ENCODE measurements at regions not wholly inside any gene's neighbourhood (a gene's known extent, or its start where the extent isn't known, plus 50 kb on each side); places are given as distances from the start of the nearest gene placed in this dataset.
"Not testable (repeated sequence)": the region's sequence is repeated elsewhere in the genome, so short reads cannot be mapped to it uniquely, and the experiment has no call there.

- in situ Hi-C loops (cut with MboI; ENCODE audit: low sequenced_read_pairs), result no loop called here
- Histone ChIP-seq H3K27me3 (ENCODE audit: low read depth) (no peaks in the 10 kb centered on the region), H3K4me3 (no peak overlapping the region), H3K9me3 (no peaks in the 10 kb centered on the region), H3K36me3 (replicated peaks) (no peaks in the 10 kb centered on the region), H3K4me1 (no peaks in the 10 kb centered on the region)
- DNase-seq (ENCODE audit: low spot score in 2 of 2), result no peak
Observed at GRCh38 chr3:154818676-154819255, 261.4 kb upstream of the MME start.

- in situ Hi-C loops (cut with MboI; ENCODE audit: low sequenced_read_pairs); H3K4me1 ChIP-seq; H3K27me3 ChIP-seq (ENCODE audit: low read depth); H3K4me3 ChIP-seq; DNase-seq (ENCODE audit: low spot score in 2 of 2); H3K9me3 ChIP-seq; H3K36me3 ChIP-seq (replicated peaks): not testable (repeated sequence)
Observed at GRCh38 chr3:154810017-154810416, 270.1 kb upstream of the MME start.

GRCh38 chr3:154801729-154802128, 278.4 kb upstream of the MME start:
- H3K4me3 ChIP-seq, result no peak overlapping the region
- DNase-seq (ENCODE audit: low spot score in 2 of 2), result no peak
- H3K9me3 ChIP-seq, result 0 out of 2 replicates have a peak, but pooled peaks cover 2% of the 10 kb centered on the region
- in situ Hi-C loops (cut with MboI; ENCODE audit: low sequenced_read_pairs), result no loop called here
- H3K36me3 ChIP-seq (replicated peaks), result no peaks in the 10 kb centered on the region
- H3K4me1 ChIP-seq, result no peaks in the 10 kb centered on the region
- no peaks in the 10 kb centered on the region for H3K27me3 ChIP-seq (ENCODE audit: low read depth)

- Histone ChIP-seq H3K27me3 (ENCODE audit: low read depth) (no peaks in the 10 kb centered on the region), H3K4me3 (no peak overlapping the region), H3K9me3 (0 out of 2 replicates have a peak, but pooled peaks cover 2% of the 10 kb centered on the region), H3K4me1 (peaks cover 12% of the 10 kb centered on the region), H3K36me3 (replicated peaks) (no peaks in the 10 kb centered on the region)
- in situ Hi-C loops (cut with MboI; ENCODE audit: low sequenced_read_pairs), result no loop called here
- no peak for DNase-seq (ENCODE audit: low spot score in 2 of 2)
Observed at GRCh38 chr3:154799800-154800199, 280.3 kb upstream of the MME start.

- no peak overlapping the region for H3K4me3 ChIP-seq
- H3K36me3 ChIP-seq (replicated peaks), result no peaks in the 10 kb centered on the region
- peaks cover 14% of the 10 kb centered on the region for H3K4me1 ChIP-seq
- no peaks in the 10 kb centered on the region for H3K9me3 ChIP-seq
- H3K27me3 ChIP-seq (ENCODE audit: low read depth), result no peaks in the 10 kb centered on the region
- in situ Hi-C loops (cut with MboI; ENCODE audit: low sequenced_read_pairs), result no loop called here
- no peak for DNase-seq (ENCODE audit: low spot score in 2 of 2)
Observed at GRCh38 chr3:154795582-154795981, 284.5 kb upstream of the MME start.

- Histone ChIP-seq H3K36me3 (replicated peaks) (no peaks in the 10 kb centered on the region), H3K27me3 (ENCODE audit: low read depth) (no peaks in the 10 kb centered on the region), H3K9me3 (no peaks in the 10 kb centered on the region), H3K4me3 (no peak overlapping the region), H3K4me1 (peaks cover 14% of the 10 kb centered on the region)
- DNase-seq (ENCODE audit: low spot score in 2 of 2), result peak in 1 of 2 experiments; percentile 66
- in situ Hi-C loops (cut with MboI; ENCODE audit: low sequenced_read_pairs), result no loop called here
Observed at GRCh38 chr3:154794814-154795445, 285.2 kb upstream of the MME start.

- H3K9me3 ChIP-seq, result no peaks in the 10 kb centered on the region
- DNase-seq (ENCODE audit: low spot score in 2 of 2), result no peak
- in situ Hi-C loops (cut with MboI; ENCODE audit: low sequenced_read_pairs), result no loop called here
- no peaks in the 10 kb centered on the region for H3K27me3 ChIP-seq (ENCODE audit: low read depth)
- H3K4me3 ChIP-seq, result no peak overlapping the region
- peaks cover 14% of the 10 kb centered on the region for H3K4me1 ChIP-seq
- H3K36me3 ChIP-seq (replicated peaks), result no peaks in the 10 kb centered on the region
Observed at GRCh38 chr3:154794391-154794790, 285.7 kb upstream of the MME start.

- no peaks in the 10 kb centered on the region for H3K36me3 ChIP-seq (replicated peaks)
- H3K4me1 ChIP-seq, result peaks cover 14% of the 10 kb centered on the region
- in situ Hi-C loops (cut with MboI; ENCODE audit: low sequenced_read_pairs), result no loop called here
Observed at GRCh38 chr3:154792828-154793227, 287.3 kb upstream of the MME start.

GRCh38 chr3:154791611-154792010, 288.5 kb upstream of the MME start:
- no peak overlapping the region for H3K4me3 ChIP-seq
- in situ Hi-C loops (cut with MboI; ENCODE audit: low sequenced_read_pairs), result no loop called here
- peaks cover 14% of the 10 kb centered on the region for H3K4me1 ChIP-seq
- no peaks in the 10 kb centered on the region for H3K9me3 ChIP-seq
- DNase-seq (ENCODE audit: low spot score in 2 of 2), result no peak
- H3K27me3 ChIP-seq (ENCODE audit: low read depth), result no peaks in the 10 kb centered on the region
- no peaks in the 10 kb centered on the region for H3K36me3 ChIP-seq (replicated peaks)

More at GRCh38 chr3:154792828-154793227, 287.3 kb upstream of the MME start:
- H3K9me3 ChIP-seq, result no peaks in the 10 kb centered on the region
- H3K27me3 ChIP-seq (ENCODE audit: low read depth), result no peaks in the 10 kb centered on the region
- H3K4me3 ChIP-seq, result no peak overlapping the region
- DNase-seq (ENCODE audit: low spot score in 2 of 2), result no peak

GRCh38 chr3:154786724-154787123, 293.4 kb upstream of the MME start:
- no peak overlapping the region for H3K4me3 ChIP-seq
- H3K36me3 ChIP-seq (replicated peaks), result no peaks in the 10 kb centered on the region
- H3K4me1 ChIP-seq, result no peaks in the 10 kb centered on the region
- in situ Hi-C loops (cut with MboI; ENCODE audit: low sequenced_read_pairs), result no loop called here
- no peaks in the 10 kb centered on the region for H3K9me3 ChIP-seq
- H3K27me3 ChIP-seq (ENCODE audit: low read depth), result no peaks in the 10 kb centered on the region
- no peak for DNase-seq (ENCODE audit: low spot score in 2 of 2)

- no peaks in the 10 kb centered on the region for H3K4me1 ChIP-seq
- in situ Hi-C loops (cut with MboI; ENCODE audit: low sequenced_read_pairs), result no loop called here
- H3K9me3 ChIP-seq, result no peaks in the 10 kb centered on the region
- H3K4me3 ChIP-seq, result no peak overlapping the region
- no peaks in the 10 kb centered on the region for H3K27me3 ChIP-seq (ENCODE audit: low read depth)
- no peaks in the 10 kb centered on the region for H3K36me3 ChIP-seq (replicated peaks)
- DNase-seq (ENCODE audit: low spot score in 2 of 2), result no peak
Observed at GRCh38 chr3:154783521-154783931, 296.6 kb upstream of the MME start.

GRCh38 chr3:154783061-154783460, 297.1 kb upstream of the MME start:
- in situ Hi-C loops (cut with MboI; ENCODE audit: low sequenced_read_pairs), result no loop called here

GRCh38 chr3:154782151-154782550, 298.0 kb upstream of the MME start:
- Histone ChIP-seq H3K36me3 (replicated peaks) (no peaks in the 10 kb centered on the region), H3K4me3 (no peak overlapping the region), H3K27me3 (ENCODE audit: low read depth) (no peaks in the 10 kb centered on the region), H3K4me1 (no peaks in the 10 kb centered on the region), H3K9me3 (no peaks in the 10 kb centered on the region)
- DNase-seq (ENCODE audit: low spot score in 2 of 2), result no peak
- in situ Hi-C loops (cut with MboI; ENCODE audit: low sequenced_read_pairs), result no loop called here

More at GRCh38 chr3:154783061-154783460, 297.1 kb upstream of the MME start:
- Histone ChIP-seq H3K36me3 (replicated peaks) (no peaks in the 10 kb centered on the region), H3K4me3 (no peak overlapping the region), H3K9me3 (no peaks in the 10 kb centered on the region), H3K27me3 (ENCODE audit: low read depth) (no peaks in the 10 kb centered on the region), H3K4me1 (no peaks in the 10 kb centered on the region)
- no peak for DNase-seq (ENCODE audit: low spot score in 2 of 2)

- H3K9me3 ChIP-seq, result no peaks in the 10 kb centered on the region
- H3K27me3 ChIP-seq (ENCODE audit: low read depth), result no peaks in the 10 kb centered on the region
- no peaks in the 10 kb centered on the region for H3K36me3 ChIP-seq (replicated peaks)
- no peak for DNase-seq (ENCODE audit: low spot score in 2 of 2)
- no peak overlapping the region for H3K4me3 ChIP-seq
- in situ Hi-C loops (cut with MboI; ENCODE audit: low sequenced_read_pairs), result no loop called here
- no peaks in the 10 kb centered on the region for H3K4me1 ChIP-seq
Observed at GRCh38 chr3:154781595-154781994, 298.5 kb upstream of the MME start.

GRCh38 chr3:154780263-154780662, 299.9 kb upstream of the MME start:
- H3K36me3 ChIP-seq (replicated peaks), result no peaks in the 10 kb centered on the region
- H3K9me3 ChIP-seq, result no peaks in the 10 kb centered on the region
- H3K4me1 ChIP-seq, result no peaks in the 10 kb centered on the region
- no peak for DNase-seq (ENCODE audit: low spot score in 2 of 2)
- H3K27me3 ChIP-seq (ENCODE audit: low read depth), result no peaks in the 10 kb centered on the region
- in situ Hi-C loops (cut with MboI; ENCODE audit: low sequenced_read_pairs), result no loop called here
- no peak overlapping the region for H3K4me3 ChIP-seq

Measured in HAP-1 (cell line).